ENCODE measurements at regions not wholly inside any gene's neighbourhood (a gene's known extent, or its start where the extent isn't known, plus 50 kb on each side); places are given as distances from the start of the nearest gene placed in this dataset.

GRCh38 chr6:134427721-134428120 lies 109.8 kb upstream of the SGK1 start:
- dilution Hi-C loops (cut with MboI; ENCODE audit: extremely low pct_ligation_motif_present, low sequenced_read_pairs) (loop anchor here (25.0 kb wide), 1 partner anchor 110 kb away; no protein-coding TSS in a partner anchor), intact Hi-C loops (cut with micrococcal nuclease) (no loop called here)
- FAIRE-seq (no peak), DNase-seq (ENCODE audit: low read depth, low spot score) (no peak)
- no peaks in the 10 kb centered on the region for H3K36me3 ChIP-seq (ENCODE audit: control insufficient read depth in 2 of 2, extremely low read depth in 1 of 2, insufficient read depth in 2 of 2, low read length in 2 of 2)
- TF ChIP-seq CTCF (IDR thresholded peaks at IDR 0.05; ENCODE audit: extremely low read depth in 1 of 2, insufficient read depth in 1 of 2, low read depth in 1 of 2, low read length in 2 of 2) (no peak), MYC (IDR thresholded peaks at IDR 0.05; ENCODE audit: low read depth, low read length) (no peak), POLR2AphosphoS5 (IDR thresholded peaks at IDR 0.05; ENCODE audit: insufficient read depth, low read depth, low read length) (no peak), EZH2 (IDR thresholded peaks at IDR 0.05; ENCODE audit: borderline replicate concordance, low read depth, low read length, severe bottlenecking) (no peak), POLR2A (IDR thresholded peaks at IDR 0.05; ENCODE audit: low read depth, low read length) (no peak), GATA2 (IDR thresholded peaks at IDR 0.05; ENCODE audit: insufficient read depth, insufficient read length, low read depth, low read length) (no peak), JUN (IDR thresholded peaks at IDR 0.05; ENCODE audit: borderline replicate concordance, insufficient read depth, insufficient read length, low read depth) (no peak), FOS (IDR thresholded peaks at IDR 0.05; ENCODE audit: borderline replicate concordance, insufficient read depth, low read length) (no peak)
- TF ChIP-seq, protein P1, sequence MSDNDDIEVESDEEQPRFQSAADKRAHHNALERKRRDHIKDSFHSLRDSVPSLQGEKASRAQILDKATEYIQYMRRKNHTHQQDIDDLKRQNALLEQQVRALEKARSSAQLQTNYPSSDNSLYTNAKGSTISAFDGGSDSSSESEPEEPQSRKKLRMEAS (IDR thresholded peaks at IDR 0.05; ENCODE audit: insufficient read depth, insufficient read length), result no peak
- H3K27me3 ChIP-seq (ENCODE audit: control insufficient read depth in 2 of 2, insufficient read depth in 2 of 2, low read length in 2 of 2), result no peaks in the 10 kb centered on the region
- H2AFZ ChIP-seq (ENCODE audit: low read depth, low read length), result no peak overlapping the region
- no peak overlapping the region for H3K4me2 ChIP-seq (ENCODE audit: insufficient read depth, low read length)
- no peak overlapping the region for H3K27ac ChIP-seq (ENCODE audit: insufficient read depth, low read depth, low read length)
- no peaks in the 10 kb centered on the region for H4K20me1 ChIP-seq (replicated peaks; ENCODE audit: control insufficient read depth, extremely low read depth, insufficient read depth, low read length)
- no peaks in the 10 kb centered on the region for H3K9me3 ChIP-seq (replicated peaks; ENCODE audit: control insufficient read depth, insufficient read depth, low read length)
- POLR2A ChIA-PET, result no interaction called here
- no peak overlapping the region for H3K9ac ChIP-seq (replicated peaks; ENCODE audit: extremely low read depth, insufficient read depth, low read length)
- CTCF ChIA-PET, result interaction anchor here (0.8 to 1.8 kb wide), 2 partner anchors 9 to 127 kb away, joined by 3 read pairs; no protein-coding TSS in a partner anchor
- peaks cover 33% of the 10 kb centered on the region for H3K4me1 ChIP-seq (ENCODE audit: control insufficient read depth, extremely low read depth, insufficient read depth, low read length)
- H3K79me2 ChIP-seq (ENCODE audit: control insufficient read depth, insufficient read depth, low read length), result no peaks in the 10 kb centered on the region
- H3K4me3 ChIP-seq (replicated peaks in 1 of 3; ENCODE audit: insufficient read depth in 1 of 3, low read depth in 1 of 3, low read length in 3 of 3), result no peak overlapping the region
- H3K9me1 ChIP-seq (replicated peaks; ENCODE audit: control insufficient read depth, extremely low read depth, insufficient read depth, low read length), result no peaks in the 10 kb centered on the region
- no TSS peak for BruUV-seq (replicated peaks)

All from endothelial cell of umbilical vein (primary cell).